ENCODE measurements at regions not wholly inside any gene's neighbourhood (a gene's known extent, or its start where the extent isn't known, plus 50 kb on each side); places are given as distances from the start of the nearest gene placed in this dataset.

GRCh38 chr1:72704841-72705477, 422.6 kb upstream of the NEGR1 start:
- peak overlapping the region; percentile 97 for H3K27ac ChIP-seq
- TF ChIP-seq FOXP2 (optimal IDR thresholded peaks at IDR 0.05; ENCODE audit: control extremely low read depth, extremely low read length, insufficient read depth) (no peak), POLR2AphosphoS5 (IDR thresholded peaks at IDR 0.05; ENCODE audit: borderline replicate concordance, low read depth, low read length) (peak; percentile 51; the same call in 1 of the 2 replicates)
- no peaks in the 10 kb centered on the region for H3K36me3 ChIP-seq (ENCODE audit: insufficient read depth, low read length)
- no peak overlapping the region for H3K9ac ChIP-seq (ENCODE audit: insufficient read length)
- no peak overlapping the region; the same call in 1 of the 2 replicates for H3K4me3 ChIP-seq
- H3K9me3 ChIP-seq (ENCODE audit: low read depth, low read length), result no peaks in the 10 kb centered on the region
- DNase-seq (ENCODE audit: low read depth, low spot score), result peak; percentile 86

GRCh38 chr1:72697410-72697809, 415.1 kb upstream of the NEGR1 start:
- Histone ChIP-seq H3K9ac (ENCODE audit: insufficient read length) (no peak overlapping the region), H3K36me3 (ENCODE audit: insufficient read depth, low read length) (no peaks in the 10 kb centered on the region), H3K4me3 (no peak overlapping the region), H3K9me3 (ENCODE audit: low read depth, low read length) (no peaks in the 10 kb centered on the region), H3K27ac (no peak overlapping the region)
- DNase-seq (ENCODE audit: low read depth, low spot score), result no peak
- no peak for TF ChIP-seq EZH2 (IDR thresholded peaks at IDR 0.05)
- TF ChIP-seq POLR2AphosphoS5 (IDR thresholded peaks at IDR 0.05; ENCODE audit: borderline replicate concordance, low read depth, low read length), result no peak
- no peak for TF ChIP-seq FOXP2 (optimal IDR thresholded peaks at IDR 0.05; ENCODE audit: control extremely low read depth, extremely low read length, insufficient read depth)

- Histone ChIP-seq H3K9ac (ENCODE audit: insufficient read length) (no peak overlapping the region), H3K4me3 (no peak overlapping the region), H3K27ac (no peak overlapping the region), H3K9me3 (ENCODE audit: low read depth, low read length) (no peaks in the 10 kb centered on the region), H3K36me3 (ENCODE audit: insufficient read depth, low read length) (no peaks in the 10 kb centered on the region)
- TF ChIP-seq EZH2 (IDR thresholded peaks at IDR 0.05) (no peak), FOXP2 (optimal IDR thresholded peaks at IDR 0.05; ENCODE audit: control extremely low read depth, extremely low read length, insufficient read depth) (no peak), POLR2AphosphoS5 (IDR thresholded peaks at IDR 0.05; ENCODE audit: borderline replicate concordance, low read depth, low read length) (no peak)
- DNase-seq (ENCODE audit: low read depth, low spot score), result no peak
Observed at GRCh38 chr1:72693899-72694298, 411.6 kb upstream of the NEGR1 start.

GRCh38 chr1:72693376-72693775, 411.0 kb upstream of the NEGR1 start:
- DNase-seq (ENCODE audit: low read depth, low spot score), result no peak
- Histone ChIP-seq H3K4me3 (no peak overlapping the region), H3K9ac (ENCODE audit: insufficient read length) (no peak overlapping the region), H3K36me3 (ENCODE audit: insufficient read depth, low read length) (no peaks in the 10 kb centered on the region), H3K9me3 (ENCODE audit: low read depth, low read length) (no peaks in the 10 kb centered on the region), H3K27ac (no peak overlapping the region)
- no peak for TF ChIP-seq POLR2AphosphoS5 (IDR thresholded peaks at IDR 0.05; ENCODE audit: borderline replicate concordance, low read depth, low read length)
- TF ChIP-seq FOXP2 (optimal IDR thresholded peaks at IDR 0.05; ENCODE audit: control extremely low read depth, extremely low read length, insufficient read depth), result no peak
- TF ChIP-seq EZH2 (IDR thresholded peaks at IDR 0.05), result no peak

- TF ChIP-seq EZH2 (IDR thresholded peaks at IDR 0.05) (no peak), POLR2AphosphoS5 (IDR thresholded peaks at IDR 0.05; ENCODE audit: borderline replicate concordance, low read depth, low read length) (no peak), FOXP2 (optimal IDR thresholded peaks at IDR 0.05; ENCODE audit: control extremely low read depth, extremely low read length, insufficient read depth) (no peak)
- H3K36me3 ChIP-seq (ENCODE audit: insufficient read depth, low read length), result no peaks in the 10 kb centered on the region
- no peak overlapping the region for H3K4me3 ChIP-seq
- DNase-seq (ENCODE audit: low read depth, low spot score), result no peak
- H3K9ac ChIP-seq (ENCODE audit: insufficient read length), result no peak overlapping the region
- no peaks in the 10 kb centered on the region for H3K9me3 ChIP-seq (ENCODE audit: low read depth, low read length)
- no peak overlapping the region for H3K27ac ChIP-seq
Observed at GRCh38 chr1:72690871-72691270, 408.5 kb upstream of the NEGR1 start.

- Histone ChIP-seq H3K27ac (no peak overlapping the region), H3K9ac (ENCODE audit: insufficient read length) (no peak overlapping the region), H3K4me3 (no peak overlapping the region), H3K9me3 (ENCODE audit: low read depth, low read length) (no peaks in the 10 kb centered on the region), H3K36me3 (ENCODE audit: insufficient read depth, low read length) (no peaks in the 10 kb centered on the region)
- DNase-seq (ENCODE audit: low read depth, low spot score), result no peak
- TF ChIP-seq POLR2AphosphoS5 (IDR thresholded peaks at IDR 0.05; ENCODE audit: borderline replicate concordance, low read depth, low read length) (no peak), FOXP2 (optimal IDR thresholded peaks at IDR 0.05; ENCODE audit: control extremely low read depth, extremely low read length, insufficient read depth) (no peak), EZH2 (IDR thresholded peaks at IDR 0.05) (no peak)
Observed at GRCh38 chr1:72678683-72679082, 396.3 kb upstream of the NEGR1 start.

GRCh38 chr1:72670902-72671301, 388.6 kb upstream of the NEGR1 start:
- no peak for TF ChIP-seq FOXP2 (optimal IDR thresholded peaks at IDR 0.05; ENCODE audit: control extremely low read depth, extremely low read length, insufficient read depth)
- TF ChIP-seq EZH2 (IDR thresholded peaks at IDR 0.05), result no peak
- no peak for TF ChIP-seq POLR2AphosphoS5 (IDR thresholded peaks at IDR 0.05; ENCODE audit: borderline replicate concordance, low read depth, low read length)
- H3K9me3 ChIP-seq (ENCODE audit: low read depth, low read length), result no peaks in the 10 kb centered on the region
- DNase-seq (ENCODE audit: low read depth, low spot score), result no peak

GRCh38 chr1:72662918-72663317, 380.6 kb upstream of the NEGR1 start:
- H3K4me3 ChIP-seq, result no peak overlapping the region
- no peaks in the 10 kb centered on the region for H3K36me3 ChIP-seq (ENCODE audit: insufficient read depth, low read length)
- no peak for DNase-seq (ENCODE audit: low read depth, low spot score)
- no peak overlapping the region for H3K9ac ChIP-seq (ENCODE audit: insufficient read length)
- no peaks in the 10 kb centered on the region for H3K9me3 ChIP-seq (ENCODE audit: low read depth, low read length)
- TF ChIP-seq EZH2 (IDR thresholded peaks at IDR 0.05), result no peak
- no peak for TF ChIP-seq POLR2AphosphoS5 (IDR thresholded peaks at IDR 0.05; ENCODE audit: borderline replicate concordance, low read depth, low read length)
- no peak for TF ChIP-seq FOXP2 (optimal IDR thresholded peaks at IDR 0.05; ENCODE audit: control extremely low read depth, extremely low read length, insufficient read depth)
- no peak overlapping the region for H3K27ac ChIP-seq

More at GRCh38 chr1:72670902-72671301, 388.6 kb upstream of the NEGR1 start:
- H3K27ac ChIP-seq, result no peak overlapping the region
- H3K9ac ChIP-seq (ENCODE audit: insufficient read length), result no peak overlapping the region
- no peak overlapping the region for H3K4me3 ChIP-seq
- no peaks in the 10 kb centered on the region for H3K36me3 ChIP-seq (ENCODE audit: insufficient read depth, low read length)
